GM18858 (cell line): ENCODE measurements at regions not wholly inside any gene's neighbourhood (a gene's known extent, or its start where the extent isn't known, plus 50 kb on each side); places are given as distances from the start of the nearest gene placed in this dataset.

ENCODE experiments used
- ATAC-seq: cut with Tn5 transposase; IDR thresholded peaks from one replicate; pipeline ENCODE4 v1.9.1; 2021; ENCODE audit not compliant: unreplicated experiment

DNA sequence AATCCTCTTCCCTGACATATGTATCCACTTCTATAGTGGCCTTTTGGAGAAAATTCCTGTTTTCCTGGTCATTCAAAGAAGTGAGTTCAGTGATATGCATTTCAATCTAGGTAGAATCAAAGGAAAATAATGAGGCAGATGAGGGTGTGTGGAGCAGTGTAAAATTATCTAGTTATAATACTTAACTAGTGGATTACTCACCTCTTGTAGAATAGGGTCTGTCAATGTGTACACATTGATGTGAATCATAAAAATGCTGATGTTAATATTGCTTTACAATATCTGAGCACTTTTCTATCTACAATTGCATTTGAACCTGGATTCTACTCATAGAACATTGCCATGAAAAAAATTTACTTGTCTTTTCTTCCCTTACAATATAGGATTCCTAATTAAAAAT is 293.5 kb downstream of the GBA3 start:
- no peak for ATAC-seq

DNA sequence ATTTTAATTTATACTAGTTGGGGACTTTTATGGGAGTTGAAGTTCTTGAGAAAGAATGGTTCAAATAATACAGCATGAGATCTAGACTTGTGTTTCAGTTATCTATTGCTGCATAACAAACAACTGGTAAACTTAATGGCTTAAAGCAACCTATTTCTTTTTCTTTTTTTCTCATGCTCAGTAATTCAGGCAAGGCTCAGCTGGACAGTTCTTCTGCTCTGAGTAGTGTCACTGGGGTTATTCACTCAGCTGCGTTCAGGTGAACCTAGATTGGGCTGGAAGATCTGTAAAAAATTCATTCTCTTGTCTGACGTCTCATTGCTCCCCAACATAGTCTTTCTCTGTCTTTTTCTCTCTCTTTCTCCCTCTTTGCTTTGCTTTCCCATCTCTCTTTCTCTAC is 291.7 kb downstream of the GBA3 start:
- ATAC-seq = no peak

DNA sequence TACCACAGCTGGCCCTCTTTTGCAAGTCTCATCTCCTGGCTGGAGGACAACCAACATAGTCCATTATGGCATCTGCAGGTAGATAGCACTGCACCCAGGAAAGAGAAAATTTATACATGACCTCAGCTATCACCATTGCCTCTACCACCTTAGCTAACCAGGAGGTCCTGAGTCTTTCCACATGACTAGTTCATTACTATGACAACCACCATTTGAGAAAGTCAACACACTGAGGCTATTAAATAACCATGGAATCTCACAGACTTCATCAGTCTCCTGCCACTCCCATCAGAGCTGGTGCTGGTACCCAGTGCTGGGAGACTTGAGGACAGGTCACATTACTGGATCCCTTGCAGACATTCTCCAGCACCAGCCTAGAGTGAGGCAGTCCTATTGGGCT is 285.9 kb downstream of the GBA3 start:
- no peak for ATAC-seq

- ATAC-seq = no peak
Observed at GRCh38 chr4:22970665-22971064, 277.9 kb downstream of the GBA3 start.

- ATAC-seq = no peak
Observed at GRCh38 chr4:22969287-22969896, 276.7 kb downstream of the GBA3 start.

DNA sequence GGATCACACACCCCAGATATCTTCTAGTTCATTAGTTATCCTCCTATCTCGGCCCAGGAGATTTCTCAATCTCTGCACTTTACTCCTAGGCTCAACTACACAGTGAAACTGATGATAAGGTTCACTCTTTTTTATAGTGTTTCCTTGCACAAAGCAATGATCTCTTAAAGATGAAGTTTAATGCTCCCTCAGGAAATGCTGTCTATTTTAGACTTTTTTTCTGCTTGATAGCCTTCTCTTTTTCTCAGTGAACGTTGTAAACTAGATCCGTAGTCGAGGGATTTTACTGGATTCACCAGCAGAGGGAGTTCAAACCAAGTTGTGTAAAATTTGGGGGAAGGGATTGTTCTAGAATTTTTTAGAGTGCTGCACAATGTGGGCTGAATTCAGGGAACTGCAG is 269.6 kb downstream of the GBA3 start:
- no peak for ATAC-seq

- ATAC-seq = no peak
Observed at GRCh38 chr4:22959483-22959882, 266.7 kb downstream of the GBA3 start.

- ATAC-seq = no peak
Observed at GRCh38 chr4:22957774-22958309, 265.1 kb downstream of the GBA3 start.

- ATAC-seq = no peak
Observed at GRCh38 chr4:22949161-22949855, 256.6 kb downstream of the GBA3 start.

GRCh38 chr4:22947851-22948250 is 255.1 kb downstream of the GBA3 start:
- no peak for ATAC-seq

- no peak for ATAC-seq
Observed at GRCh38 chr4:22942920-22943559, 250.3 kb downstream of the GBA3 start.

DNA sequence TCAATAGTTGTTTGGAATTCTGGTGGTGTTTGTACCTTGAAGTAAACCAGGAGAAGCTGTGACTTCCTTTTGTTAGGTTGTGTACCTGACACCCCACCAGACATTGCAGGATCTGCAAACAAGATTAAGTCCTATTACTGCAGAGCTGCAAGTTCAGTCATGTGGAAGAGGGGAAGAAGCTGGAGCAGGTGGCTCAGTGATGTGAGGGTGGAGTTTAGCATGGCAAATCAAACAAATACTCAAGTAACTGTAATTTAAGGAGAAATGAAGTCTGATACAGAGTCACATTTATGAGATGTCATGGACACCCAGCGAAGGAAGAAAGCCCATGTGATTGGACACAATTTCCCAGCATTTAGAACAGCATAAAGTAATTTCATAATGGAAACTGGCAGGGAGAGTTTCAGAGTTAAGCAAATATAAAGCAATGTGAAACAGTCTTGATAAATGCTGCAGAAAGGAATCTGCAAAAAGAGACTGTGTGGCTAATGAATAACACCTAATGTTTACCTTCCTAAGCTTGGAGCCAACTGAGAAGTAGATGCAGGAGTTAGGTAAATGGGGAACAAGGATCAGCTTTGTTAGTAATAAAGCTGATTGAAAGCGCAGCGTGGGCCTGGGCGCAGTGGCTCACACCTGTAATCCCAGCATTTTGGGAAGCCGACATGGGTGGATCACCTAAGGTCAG is 249.1 kb downstream of the GBA3 start:
- ATAC-seq = no peak

GRCh38 chr4:22932326-22932725 is 239.6 kb downstream of the GBA3 start:
- ATAC-seq = no peak

GRCh38 chr4:22922426-22922825 is 229.7 kb downstream of the GBA3 start:
- ATAC-seq = no peak

DNA sequence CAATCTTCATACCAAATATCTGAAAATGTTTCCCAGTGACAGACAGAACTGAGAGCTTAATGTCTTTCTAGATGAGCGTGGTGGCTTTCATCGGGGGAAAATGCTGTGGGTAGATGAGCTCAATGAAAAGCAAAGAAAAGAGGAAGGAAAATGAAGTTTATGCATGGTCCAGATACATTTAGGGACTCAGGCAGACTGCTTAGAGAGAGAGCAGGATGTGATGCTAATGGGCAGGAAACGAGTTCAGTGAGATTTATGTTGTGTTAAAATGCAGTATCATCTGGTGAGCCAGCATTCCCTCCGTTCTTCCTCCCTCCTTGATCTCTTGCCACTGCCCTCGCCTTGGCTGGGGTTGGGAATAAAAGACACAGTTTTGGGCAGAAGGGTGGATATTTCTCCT is 229.2 kb downstream of the GBA3 start:
- no peak for ATAC-seq

- no peak for ATAC-seq
Observed at GRCh38 chr4:22911285-22911684, 218.5 kb downstream of the GBA3 start.

- no peak for ATAC-seq
Observed at GRCh38 chr4:22910200-22910599, 217.5 kb downstream of the GBA3 start.

DNA sequence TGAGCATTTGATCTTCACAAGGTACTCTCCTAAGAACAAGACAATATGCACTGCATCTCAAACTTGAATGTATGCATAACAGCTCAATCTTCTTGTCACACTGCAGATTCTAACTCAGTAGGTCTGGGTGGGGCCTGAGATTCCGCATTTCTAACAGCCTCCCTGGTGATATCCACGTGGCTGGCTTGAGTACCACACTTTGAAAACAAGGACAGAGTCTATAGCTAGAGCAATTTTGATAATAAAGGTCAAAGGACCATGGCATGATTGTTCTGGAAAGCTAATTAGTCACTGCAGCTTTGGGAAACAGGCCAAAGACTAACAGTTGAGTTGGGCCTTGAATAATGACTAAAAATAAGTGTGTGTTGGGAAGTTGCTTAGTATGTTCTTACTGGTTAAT is 213.3 kb downstream of the GBA3 start:
- ATAC-seq = no peak

DNA sequence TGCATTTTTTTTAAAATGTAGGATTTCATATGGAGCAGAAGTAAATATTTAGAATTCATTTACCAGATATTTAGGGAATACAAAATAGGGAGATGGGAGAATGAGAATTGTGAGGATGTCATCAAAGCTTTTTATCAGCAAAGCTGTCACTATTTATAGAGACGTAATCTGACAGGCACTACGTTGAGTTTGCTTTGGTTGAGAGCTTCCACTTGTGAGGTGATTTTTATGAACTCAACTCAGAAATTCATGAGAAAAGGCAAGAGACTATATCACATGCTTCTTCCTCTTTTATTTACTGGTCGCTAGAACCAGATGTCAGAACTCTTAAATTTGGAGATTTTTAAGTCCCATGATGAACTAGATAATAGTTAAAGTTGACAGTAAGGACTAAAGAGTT is 211.2 kb downstream of the GBA3 start:
- no peak for ATAC-seq

GRCh38 chr4:22901631-22902030 is 208.9 kb downstream of the GBA3 start:
- no peak for ATAC-seq

DNA sequence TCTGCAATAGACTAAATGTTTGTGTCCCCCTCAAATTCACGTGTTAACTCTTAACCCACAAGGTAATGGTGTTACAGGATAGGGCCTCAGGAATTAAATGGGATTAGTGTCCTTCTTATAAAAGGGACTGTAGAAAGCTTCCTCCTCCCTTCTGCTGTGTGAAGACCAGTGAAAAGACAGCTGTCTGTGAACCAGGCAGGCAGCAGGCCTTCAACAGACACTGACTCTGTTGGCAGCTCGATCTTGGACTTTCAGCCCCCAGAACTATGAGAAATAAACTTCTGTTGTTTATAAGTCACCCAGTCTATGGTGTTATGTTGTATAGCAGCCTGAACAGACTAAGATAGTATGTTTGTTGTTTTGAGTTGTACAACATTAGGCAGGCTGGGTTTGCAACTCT is 208.1 kb downstream of the GBA3 start:
- no peak for ATAC-seq
